ENCODE measurements at regions not wholly inside any gene's neighbourhood (a gene's known extent, or its start where the extent isn't known, plus 50 kb on each side); places are given as distances from the start of the nearest gene placed in this dataset.

DNA sequence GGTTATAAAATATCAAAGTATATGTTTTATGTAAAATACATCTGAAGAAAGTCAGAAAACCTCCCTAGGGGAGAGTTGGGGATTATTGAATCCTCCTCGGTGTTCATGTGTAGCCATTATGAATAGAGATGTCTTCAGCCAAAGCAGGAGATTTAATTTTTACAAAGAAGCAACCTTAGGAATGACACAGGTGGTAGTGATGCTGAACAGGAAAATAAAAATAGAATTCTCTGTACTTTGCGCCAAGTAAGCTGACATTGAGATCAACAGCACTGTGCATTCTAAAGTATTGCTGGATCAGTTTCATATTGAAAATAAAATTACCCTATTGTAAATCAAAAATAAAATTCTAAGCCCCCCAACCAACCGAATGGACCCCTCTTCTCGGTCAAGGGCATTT, 132.8 kb upstream of the TRHDE start:
- DNase-seq: no peak
- in situ Hi-C loops (cut with MboI; ENCODE audit: low sequenced_read_pairs): no loop called here

More for the DNA sequence above, 132.8 kb upstream of the TRHDE start:
- no peak overlapping the region for H2BK5ac ChIP-seq (ENCODE audit: low read depth, low read length, poor library complexity, severe bottlenecking)
- CTCF ChIA-PET: no interaction called here
- H3K27ac ChIP-seq (ENCODE audit: insufficient read depth, low read length): no peak overlapping the region
- no peak overlapping the region for H4K8ac ChIP-seq (ENCODE audit: low read depth in 2 of 2, low read length in 2 of 2)
- H2BK20ac ChIP-seq (ENCODE audit: low read depth, low read length): no peak overlapping the region
- no peak for TF ChIP-seq RFX5 (IDR thresholded peaks at IDR 0.05; ENCODE audit: low read depth, low read length)
- no peak for TF ChIP-seq FOS (IDR thresholded peaks at IDR 0.05; ENCODE audit: low read depth, low read length)
- no peak for TF ChIP-seq CHD1 (IDR thresholded peaks at IDR 0.05; ENCODE audit: low read depth, low read length)
- TF ChIP-seq, protein P1, sequence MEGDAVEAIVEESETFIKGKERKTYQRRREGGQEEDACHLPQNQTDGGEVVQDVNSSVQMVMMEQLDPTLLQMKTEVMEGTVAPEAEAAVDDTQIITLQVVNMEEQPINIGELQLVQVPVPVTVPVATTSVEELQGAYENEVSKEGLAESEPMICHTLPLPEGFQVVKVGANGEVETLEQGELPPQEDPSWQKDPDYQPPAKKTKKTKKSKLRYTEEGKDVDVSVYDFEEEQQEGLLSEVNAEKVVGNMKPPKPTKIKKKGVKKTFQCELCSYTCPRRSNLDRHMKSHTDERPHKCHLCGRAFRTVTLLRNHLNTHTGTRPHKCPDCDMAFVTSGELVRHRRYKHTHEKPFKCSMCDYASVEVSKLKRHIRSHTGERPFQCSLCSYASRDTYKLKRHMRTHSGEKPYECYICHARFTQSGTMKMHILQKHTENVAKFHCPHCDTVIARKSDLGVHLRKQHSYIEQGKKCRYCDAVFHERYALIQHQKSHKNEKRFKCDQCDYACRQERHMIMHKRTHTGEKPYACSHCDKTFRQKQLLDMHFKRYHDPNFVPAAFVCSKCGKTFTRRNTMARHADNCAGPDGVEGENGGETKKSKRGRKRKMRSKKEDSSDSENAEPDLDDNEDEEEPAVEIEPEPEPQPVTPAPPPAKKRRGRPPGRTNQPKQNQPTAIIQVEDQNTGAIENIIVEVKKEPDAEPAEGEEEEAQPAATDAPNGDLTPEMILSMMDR (conservative IDR thresholded peaks at IDR 0.05; ENCODE audit: low read depth, low read length): no peak
- TF ChIP-seq RAD21 (IDR thresholded peaks at IDR 0.05; ENCODE audit: low read length): no peak
- TF ChIP-seq MAZ (IDR thresholded peaks at IDR 0.05; ENCODE audit: borderline replicate concordance, low read depth, low read length): no peak
- TF ChIP-seq RCOR1 (IDR thresholded peaks at IDR 0.05; ENCODE audit: insufficient replicate concordance, low read length): no peak
- TF ChIP-seq SMC3 (IDR thresholded peaks at IDR 0.05; ENCODE audit: low read depth, low read length): no peak
- TF ChIP-seq POLR2A (IDR thresholded peaks at IDR 0.05; ENCODE audit: low read depth, low read length): no peak
- TF ChIP-seq NFE2L2 (IDR thresholded peaks at IDR 0.05; ENCODE audit: low read depth, low read length): no peak
- TF ChIP-seq, protein P2, sequence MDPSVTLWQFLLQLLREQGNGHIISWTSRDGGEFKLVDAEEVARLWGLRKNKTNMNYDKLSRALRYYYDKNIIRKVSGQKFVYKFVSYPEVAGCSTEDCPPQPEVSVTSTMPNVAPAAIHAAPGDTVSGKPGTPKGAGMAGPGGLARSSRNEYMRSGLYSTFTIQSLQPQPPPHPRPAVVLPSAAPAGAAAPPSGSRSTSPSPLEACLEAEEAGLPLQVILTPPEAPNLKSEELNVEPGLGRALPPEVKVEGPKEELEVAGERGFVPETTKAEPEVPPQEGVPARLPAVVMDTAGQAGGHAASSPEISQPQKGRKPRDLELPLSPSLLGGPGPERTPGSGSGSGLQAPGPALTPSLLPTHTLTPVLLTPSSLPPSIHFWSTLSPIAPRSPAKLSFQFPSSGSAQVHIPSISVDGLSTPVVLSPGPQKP (IDR thresholded peaks at IDR 0.05; ENCODE audit: borderline replicate concordance, low read depth, low read length): no peak
- no peak for TF ChIP-seq CEBPB (IDR thresholded peaks at IDR 0.05; ENCODE audit: low read depth, low read length)
- dilution Hi-C loops (cut with HindIII; ENCODE audit: low sequenced_read_pairs, unreplicated experiment): no loop called here
- H2AFZ ChIP-seq (replicated peaks; ENCODE audit: low read length, poor library complexity): no peak overlapping the region
- no peak overlapping the region for H4K5ac ChIP-seq (ENCODE audit: low read depth, low read length)
- H3K23ac ChIP-seq (ENCODE audit: low read depth, low read length): no peak overlapping the region
- no peaks in the 10 kb centered on the region for H4K20me1 ChIP-seq (ENCODE audit: insufficient read depth, low read length)
- H3K14ac ChIP-seq (replicated peaks; ENCODE audit: low read depth, low read length): no peak overlapping the region
- no peak overlapping the region for H2BK15ac ChIP-seq (ENCODE audit: low read depth, low read length)
- POLR2A ChIA-PET (ENCODE audit: unreplicated experiment): no interaction called here
- no TSS peak for BruUV-seq (replicated peaks)
- H3K4ac ChIP-seq (ENCODE audit: low read depth, low read length): no peak overlapping the region
- H3K9ac ChIP-seq (ENCODE audit: low read depth, low read length): no peak overlapping the region
- H3K4me3 ChIP-seq (ENCODE audit: insufficient read depth, low read depth, low read length): no peak overlapping the region
- no peaks in the 10 kb centered on the region for H3K9me3 ChIP-seq (ENCODE audit: control insufficient read depth, insufficient read depth, low read length)
- no peak overlapping the region for H3K56ac ChIP-seq (ENCODE audit: extremely low read depth, insufficient read depth, low read length)
- intact Hi-C loops (cut with micrococcal nuclease): no loop called here
- no peak overlapping the region for H3K18ac ChIP-seq (ENCODE audit: low read depth, low read length)
- peaks cover 4% of the 10 kb centered on the region; the same call in 1 of the 2 replicates for H3K27me3 ChIP-seq (ENCODE audit: control insufficient read depth, insufficient read depth, low read length)
- no peak overlapping the region for H2AK9ac ChIP-seq (replicated peaks; ENCODE audit: low read depth, low read length, poor library complexity)
- H4K91ac ChIP-seq (ENCODE audit: insufficient read depth, low read depth, low read length): no peak overlapping the region
- H3K9me1 ChIP-seq (ENCODE audit: insufficient read depth, low read length): no peaks in the 10 kb centered on the region
- no peak overlapping the region for H2BK120ac ChIP-seq (ENCODE audit: low read depth, low read length)
- H3K4me1 ChIP-seq (ENCODE audit: control insufficient read depth, insufficient read depth, low read length): no peaks in the 10 kb centered on the region
- no peaks in the 10 kb centered on the region for H3K36me3 ChIP-seq (ENCODE audit: control insufficient read depth, insufficient read depth, low read length)
- H2AK5ac ChIP-seq (ENCODE audit: low read depth, low read length): no peak overlapping the region
- no peak overlapping the region for H3K4me2 ChIP-seq (ENCODE audit: low read depth, low read length)
- no peaks in the 10 kb centered on the region for H3K79me1 ChIP-seq (ENCODE audit: low read depth in 1 of 2, low read length in 2 of 2)
- no peak for ATAC-seq (ENCODE audit: low read depth)
- WGBS, 2 experiments (ENCODE audit: extremely low coverage in 2 of 2, insufficient read length in 1 of 2): no CpG with 5 or more reads among the region's 4 CpGs
